Stimulated activated CD4-positive, alpha-beta T cell treated with anti-CD3 and anti-CD28 coated beads, Interleukin-4, amount 100 ng/mL, for 24 hours (primary cell): ENCODE measurements at regions not wholly inside any gene's neighbourhood (a gene's known extent, or its start where the extent isn't known, plus 50 kb on each side); places are given as distances from the start of the nearest gene placed in this dataset.
"Not testable (repeated sequence)": the region's sequence is repeated elsewhere in the genome, so short reads cannot be mapped to it uniquely, and the experiment has no call there.

Experiments used
- DNase-seq: peaks from one replicate; pipeline ENCODE4 v3.0.0-alpha.2; 2020

DNA sequence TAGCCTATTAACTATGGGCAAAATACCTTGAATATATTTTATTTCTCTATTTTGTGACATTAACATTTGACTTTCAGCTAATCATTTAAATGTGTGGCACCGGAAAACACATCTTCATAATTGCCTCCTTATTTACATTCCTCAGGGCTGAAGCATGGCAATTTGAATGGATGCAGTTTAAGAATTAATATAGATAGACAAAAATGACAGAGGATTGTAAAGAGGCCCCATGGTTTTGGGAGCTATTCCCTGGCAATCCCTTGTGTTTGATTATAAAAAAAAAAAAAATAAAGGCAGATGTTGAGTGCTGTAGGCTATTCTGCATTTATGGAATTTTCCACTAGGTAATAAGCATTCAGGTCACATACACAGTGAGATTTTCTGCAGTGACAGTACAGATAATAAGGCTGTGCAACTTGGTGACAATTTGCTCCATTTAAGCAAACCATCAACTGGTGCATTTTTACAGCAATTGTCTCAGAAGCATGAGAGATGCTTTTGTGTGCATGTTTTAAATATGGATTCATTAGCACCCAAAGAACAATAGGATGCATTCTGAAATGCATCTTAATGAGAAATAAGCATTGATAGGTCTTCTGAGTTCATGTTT, 123.2 kb upstream of the SLC38A4 start:
- DNase-seq, result no peak

GRCh38 chr12:46950094-46950493, 124.3 kb upstream of the SLC38A4 start:
- DNase-seq, result no peak

DNA sequence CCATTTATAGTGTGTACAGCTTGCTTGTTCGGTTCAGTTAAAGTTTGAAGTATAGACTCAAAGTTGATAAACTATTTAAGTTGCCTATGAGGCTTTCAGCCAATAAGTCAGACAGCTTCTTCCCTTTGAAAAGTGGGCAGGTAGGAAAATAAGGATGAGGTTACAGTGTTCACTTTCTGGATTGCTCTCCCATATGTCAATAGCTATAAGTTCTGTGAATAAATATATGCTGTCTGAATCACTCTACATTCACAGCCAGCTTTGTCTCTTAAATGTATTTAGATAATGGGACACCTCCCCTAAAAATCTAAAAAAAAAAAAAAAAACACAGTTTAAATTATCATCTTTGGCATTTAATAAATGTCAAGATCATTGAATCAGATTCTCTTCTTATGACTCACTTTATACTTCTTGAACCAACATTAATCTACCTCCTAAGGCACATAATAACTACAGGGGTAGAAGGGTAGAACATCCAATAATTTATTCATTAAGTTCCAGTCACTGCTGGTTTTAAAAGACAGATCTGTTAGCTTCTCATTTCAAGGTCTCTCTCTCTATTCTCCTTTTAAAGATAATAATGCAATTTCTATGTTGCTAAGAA, 126.4 kb upstream of the PCED1B start:
- DNase-seq, result no peak

GRCh38 chr12:46956451-46957035, 122.9 kb upstream of the PCED1B start:
- no peak for DNase-seq

DNA sequence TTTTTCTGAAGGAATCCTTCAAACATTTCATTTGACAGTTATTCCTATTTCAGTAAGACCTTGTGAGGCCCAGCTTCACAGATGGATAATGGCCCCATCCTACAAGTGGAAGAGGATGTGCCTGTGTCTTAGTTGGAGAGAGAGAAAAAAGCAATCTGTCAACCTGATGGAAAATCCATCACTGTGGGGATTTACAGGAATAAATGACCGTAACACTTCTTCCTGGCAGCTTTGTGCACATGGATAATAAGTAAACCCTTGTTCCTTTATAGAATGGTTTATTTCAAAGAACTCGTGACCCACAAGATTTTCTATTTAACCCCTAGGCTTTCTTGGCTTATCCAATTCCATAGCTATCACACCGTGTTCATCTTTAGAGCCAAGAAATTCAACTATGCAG, 121.4 kb upstream of the PCED1B start:
- no peak for DNase-seq

DNA sequence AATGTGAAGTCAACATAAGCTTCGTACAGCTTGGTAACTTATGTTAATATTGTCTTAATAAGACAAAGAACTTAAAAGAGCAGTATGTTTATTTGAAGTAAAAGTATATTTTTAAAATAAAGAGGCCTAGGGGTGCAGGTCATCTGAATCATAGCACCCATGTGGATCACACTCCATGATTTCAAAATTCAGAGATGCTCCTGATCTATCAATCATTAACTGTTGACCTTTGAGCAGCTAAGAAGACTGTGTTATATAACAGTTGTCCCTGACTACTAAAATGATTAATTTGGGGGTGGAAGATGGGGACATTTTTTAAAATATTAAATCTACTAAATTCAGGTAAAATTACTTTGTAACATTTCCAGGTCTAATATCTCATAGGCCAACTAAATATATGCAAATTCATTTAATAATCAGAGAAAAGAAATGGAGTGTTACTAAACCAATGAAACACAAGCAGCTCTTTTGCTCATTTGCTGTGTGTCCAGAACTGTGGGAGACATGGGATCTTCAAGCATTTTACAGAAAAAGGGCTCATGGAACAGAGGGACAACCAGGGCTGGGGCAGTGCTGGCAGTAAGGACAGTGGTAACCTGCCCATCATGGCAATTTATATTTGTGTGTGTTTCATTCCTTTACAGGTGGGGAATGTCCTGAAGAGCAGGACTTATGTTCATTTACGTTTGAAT, 120.7 kb upstream of the PCED1B start:
- DNase-seq, result no peak

DNA sequence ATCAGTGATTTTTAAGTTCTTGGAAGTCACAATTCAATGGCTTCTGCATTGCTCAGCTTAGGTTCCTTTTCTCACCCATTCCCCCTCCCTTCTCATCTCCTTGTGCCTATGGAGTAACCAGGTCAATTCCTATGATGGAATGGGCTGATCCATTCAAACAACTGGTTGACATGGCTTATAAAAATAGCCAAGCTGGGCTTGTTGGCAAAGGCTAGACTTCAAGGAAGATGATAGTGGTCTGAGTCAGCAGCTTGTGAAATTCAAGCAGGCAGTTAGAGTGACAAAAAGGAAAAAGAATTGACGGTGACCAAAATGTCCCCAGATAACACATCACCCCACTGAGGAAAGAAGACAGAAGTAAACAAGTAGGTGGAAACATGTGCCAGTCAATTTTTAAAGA, 119.9 kb upstream of the PCED1B start:
- no peak for DNase-seq

GRCh38 chr12:46960681-46961080, 118.7 kb upstream of the PCED1B start:
- DNase-seq, result no peak

DNA sequence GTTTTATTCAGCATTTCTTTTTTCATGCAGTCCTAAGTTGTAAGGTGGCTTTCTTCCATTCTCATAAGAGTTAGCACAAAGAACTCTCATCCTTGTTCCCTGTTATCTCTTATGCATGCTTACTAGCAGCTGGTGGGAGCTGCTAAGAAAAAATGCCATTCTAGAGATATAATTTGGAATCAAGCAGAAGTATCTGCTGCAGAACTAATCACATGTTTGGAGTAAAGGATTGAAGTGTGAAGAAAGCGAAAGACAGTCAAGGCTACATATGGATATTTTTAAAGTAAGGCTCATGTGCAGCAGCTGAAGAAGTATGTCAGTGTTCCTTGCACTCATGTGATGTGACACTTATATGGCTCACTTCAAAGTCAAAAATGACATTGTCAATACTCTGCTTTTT, 116.2 kb upstream of the PCED1B start:
- no peak for DNase-seq

GRCh38 chr12:46963977-46964971, 115.1 kb upstream of the PCED1B start:
- DNase-seq, result no peak

DNA sequence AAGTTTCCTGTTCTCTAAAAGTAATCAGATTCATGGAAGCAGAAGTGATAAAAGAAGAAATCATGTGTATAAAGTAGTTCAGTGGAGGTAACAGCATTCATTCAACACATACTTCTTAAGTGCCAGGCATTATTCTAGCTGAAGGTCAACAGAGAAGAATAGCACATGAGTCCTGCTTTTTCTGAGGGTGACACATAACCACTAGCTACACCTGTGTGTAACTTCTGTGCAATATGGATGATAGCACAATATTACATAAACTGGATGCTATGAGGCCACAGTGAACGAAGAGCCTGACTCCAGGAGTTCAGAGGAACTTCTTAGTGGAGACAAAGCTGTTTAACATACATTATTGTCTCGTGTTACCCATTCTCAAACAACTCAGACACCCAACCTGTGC, 114.3 kb upstream of the PCED1B start:
- no peak for DNase-seq

- DNase-seq, result no peak
Measured at GRCh38 chr12:46965880-46966279, 113.5 kb upstream of the PCED1B start.

DNA sequence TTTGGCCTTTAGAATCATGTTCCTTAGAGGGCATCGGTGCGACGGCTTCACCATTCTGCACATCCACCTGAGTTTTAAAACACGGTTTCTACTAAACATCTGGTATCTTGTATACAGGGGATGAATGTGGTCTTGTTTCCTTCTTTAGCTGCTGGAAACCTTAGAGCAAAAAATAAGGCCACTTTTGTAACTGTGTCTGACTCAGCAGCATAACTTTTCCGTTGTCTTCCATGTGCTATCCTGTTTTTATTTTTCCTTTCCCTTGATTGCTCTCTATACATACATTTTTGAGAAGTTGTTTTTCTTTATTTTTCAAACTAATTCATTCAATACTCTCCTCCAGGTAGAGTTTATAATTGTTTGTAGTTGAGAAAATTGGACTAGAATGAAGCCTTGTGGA, 108.8 kb upstream of the PCED1B start:
- DNase-seq, result no peak

GRCh38 chr12:46973937-46974336, 105.5 kb upstream of the PCED1B start:
- DNase-seq, result not testable (repeated sequence)

- DNase-seq, result no peak
Measured at GRCh38 chr12:46977871-46978375, 101.5 kb upstream of the PCED1B start.

- DNase-seq, result no peak
Measured at GRCh38 chr12:46981622-46982021, 97.8 kb upstream of the PCED1B start.

DNA sequence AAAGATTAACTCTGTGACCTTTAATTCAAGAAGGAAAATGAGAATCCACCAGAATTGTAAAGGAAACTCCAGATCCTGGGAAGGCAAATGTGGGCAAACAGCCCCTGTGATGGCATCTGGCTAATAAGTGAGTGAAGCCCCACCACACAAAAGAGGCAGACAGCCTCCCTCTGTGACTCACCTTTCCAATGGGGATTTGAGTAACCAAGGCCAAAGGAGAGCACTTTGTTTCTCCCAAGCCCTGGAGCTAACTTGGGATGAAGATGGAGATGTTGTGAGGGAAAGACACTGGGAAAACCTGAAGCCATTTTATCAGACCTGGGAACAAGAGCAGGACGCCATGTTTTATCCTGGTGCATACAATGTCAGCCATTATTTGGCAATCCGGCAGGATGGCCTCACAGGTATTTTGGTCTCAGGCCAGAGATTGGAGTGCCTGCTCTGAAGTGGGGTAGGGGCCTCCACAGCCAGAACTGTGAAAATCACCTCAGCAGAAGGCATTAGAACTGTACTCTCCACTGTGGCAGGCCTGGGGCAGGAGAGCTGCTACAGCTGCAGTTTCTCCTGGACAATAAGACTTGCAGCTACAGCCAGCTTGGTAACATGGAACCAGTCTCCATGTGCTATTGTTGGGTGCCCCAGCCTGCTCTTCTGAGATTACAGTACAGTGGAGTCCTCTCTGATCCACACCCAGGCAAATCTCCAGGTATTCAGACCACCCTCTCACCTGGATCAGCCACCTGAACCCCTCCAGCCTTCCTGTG, 96.6 kb upstream of the PCED1B start:
- no peak for DNase-seq

- DNase-seq, result no peak
Measured at GRCh38 chr12:46983393-46983793, 96.0 kb upstream of the PCED1B start.

DNA sequence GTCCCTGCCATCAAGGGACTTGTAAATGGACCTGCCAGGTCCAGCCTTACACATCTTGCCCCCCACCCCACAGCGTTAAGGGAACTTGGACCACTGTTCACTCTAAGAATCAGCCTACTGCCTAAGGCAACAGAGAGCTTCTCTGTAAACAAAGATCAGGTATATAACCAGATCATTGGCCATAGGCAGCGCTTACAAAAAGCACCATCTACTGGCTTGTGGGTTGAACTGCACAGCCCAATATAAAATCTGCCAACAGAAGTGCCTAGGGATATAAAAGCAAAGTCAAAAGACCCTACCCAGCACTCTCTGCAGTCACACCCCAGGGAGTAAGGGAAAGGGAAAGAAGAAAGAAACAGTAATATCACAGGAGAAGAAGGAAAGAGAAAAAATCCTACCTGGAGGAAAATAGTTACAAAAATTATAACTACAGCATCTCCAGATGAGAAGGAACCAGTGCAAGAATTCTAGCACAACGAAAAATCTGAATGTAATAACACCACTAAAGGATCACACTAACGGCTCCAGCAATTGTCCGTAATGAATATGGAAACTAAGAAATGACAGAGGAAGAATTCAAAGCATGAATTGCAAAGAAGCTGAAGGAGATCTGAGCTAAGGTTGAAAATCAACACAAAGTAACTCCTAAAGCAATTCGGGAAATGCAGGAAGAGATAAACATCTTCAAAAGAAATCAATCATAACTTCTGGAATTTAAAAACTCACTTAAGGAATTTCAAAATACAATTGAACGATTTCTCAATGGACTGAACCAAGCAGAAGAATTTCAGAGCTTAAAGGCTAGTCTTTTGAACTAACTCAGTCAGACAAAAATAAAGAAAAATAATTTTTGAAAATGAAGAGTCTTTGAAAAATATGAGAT, 95.2 kb upstream of the PCED1B start:
- peak; percentile 46 for DNase-seq

DNA sequence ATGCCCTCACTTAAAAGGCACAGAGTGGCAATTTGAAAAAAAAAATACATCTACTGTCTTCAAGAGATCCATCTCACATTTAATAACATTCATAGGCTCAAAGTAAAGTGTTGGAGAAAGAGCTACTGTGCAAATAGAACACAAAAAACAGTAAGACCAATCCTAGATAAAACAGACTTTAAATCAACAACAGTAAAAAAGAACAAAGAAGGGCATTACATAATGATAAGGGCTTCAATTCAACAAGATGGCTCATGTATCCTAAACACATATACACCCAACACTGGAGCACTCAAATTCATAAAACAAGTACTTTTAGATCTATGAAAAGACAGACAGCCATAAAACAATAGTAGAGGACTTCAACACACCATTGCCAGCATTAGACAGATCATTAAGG, 93.6 kb upstream of the PCED1B start:
- DNase-seq, result no peak

GRCh38 chr12:46988122-46988521, 91.3 kb upstream of the PCED1B start:
- DNase-seq, result not testable (repeated sequence)
